ENCODE measurements at regions not wholly inside any gene's neighbourhood (a gene's known extent, or its start where the extent isn't known, plus 50 kb on each side); places are given as distances from the start of the nearest gene placed in this dataset.

DNA sequence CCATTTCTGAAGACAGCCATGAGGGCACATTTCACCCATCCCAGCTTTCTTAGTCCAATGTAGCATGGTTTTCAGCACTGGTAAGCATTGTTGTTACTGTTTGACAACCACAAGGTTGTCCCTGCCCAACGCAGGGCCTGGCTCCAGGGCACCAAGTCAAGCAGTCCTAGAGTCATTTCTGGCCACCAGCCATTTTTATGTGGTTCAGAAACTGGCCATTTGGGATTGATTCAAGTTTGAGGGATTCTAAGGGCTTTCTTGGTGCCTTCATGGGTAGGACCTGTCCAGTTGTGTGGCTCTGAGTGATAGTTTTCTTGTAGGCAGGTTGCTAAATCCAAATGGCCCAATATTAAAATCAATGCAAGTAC lies 535.4 kb upstream of the USP24 start:
- TF ChIP-seq CTCF (conservative IDR thresholded peaks at IDR 0.05 in 1 of 2, IDR thresholded peaks at IDR 0.05 in 1 of 2; ENCODE audit: low read depth in 1 of 2, low read length in 2 of 2) (no peak), EZH2 (IDR thresholded peaks at IDR 0.05; ENCODE audit: low read length, missing control alignments) (no peak)
